ENCODE measurements at regions not wholly inside any gene's neighbourhood (a gene's known extent, or its start where the extent isn't known, plus 50 kb on each side); places are given as distances from the start of the nearest gene placed in this dataset.
"Not testable (repeated sequence)": the region's sequence is repeated elsewhere in the genome, so short reads cannot be mapped to it uniquely, and the experiment has no call there.

DNA sequence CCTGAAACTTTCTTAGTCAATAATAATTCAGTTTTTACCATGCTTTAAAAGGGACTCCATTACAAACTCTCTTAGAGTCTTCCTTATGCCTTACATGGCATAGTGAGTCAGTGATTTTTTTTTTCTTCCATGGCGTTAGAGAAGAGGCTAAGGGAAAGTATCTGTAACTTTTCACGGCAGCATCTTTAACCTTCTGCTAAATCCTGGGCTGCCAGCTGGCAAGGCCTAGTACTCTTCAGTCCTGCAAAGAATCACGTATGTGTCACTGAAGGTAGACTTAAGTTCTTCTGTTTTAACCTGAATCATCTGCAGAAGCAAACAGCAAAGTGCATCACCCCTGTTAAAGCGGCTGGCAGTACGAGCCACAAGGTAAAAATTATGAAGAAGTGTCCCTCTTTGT is 286.3 kb upstream of the FN1 start:
- H3K4me3 ChIP-seq (ENCODE audit: low read depth, low read length): no peak overlapping the region
- TF ChIP-seq, protein P1, sequence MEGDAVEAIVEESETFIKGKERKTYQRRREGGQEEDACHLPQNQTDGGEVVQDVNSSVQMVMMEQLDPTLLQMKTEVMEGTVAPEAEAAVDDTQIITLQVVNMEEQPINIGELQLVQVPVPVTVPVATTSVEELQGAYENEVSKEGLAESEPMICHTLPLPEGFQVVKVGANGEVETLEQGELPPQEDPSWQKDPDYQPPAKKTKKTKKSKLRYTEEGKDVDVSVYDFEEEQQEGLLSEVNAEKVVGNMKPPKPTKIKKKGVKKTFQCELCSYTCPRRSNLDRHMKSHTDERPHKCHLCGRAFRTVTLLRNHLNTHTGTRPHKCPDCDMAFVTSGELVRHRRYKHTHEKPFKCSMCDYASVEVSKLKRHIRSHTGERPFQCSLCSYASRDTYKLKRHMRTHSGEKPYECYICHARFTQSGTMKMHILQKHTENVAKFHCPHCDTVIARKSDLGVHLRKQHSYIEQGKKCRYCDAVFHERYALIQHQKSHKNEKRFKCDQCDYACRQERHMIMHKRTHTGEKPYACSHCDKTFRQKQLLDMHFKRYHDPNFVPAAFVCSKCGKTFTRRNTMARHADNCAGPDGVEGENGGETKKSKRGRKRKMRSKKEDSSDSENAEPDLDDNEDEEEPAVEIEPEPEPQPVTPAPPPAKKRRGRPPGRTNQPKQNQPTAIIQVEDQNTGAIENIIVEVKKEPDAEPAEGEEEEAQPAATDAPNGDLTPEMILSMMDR (IDR thresholded peaks at IDR 0.05; ENCODE audit: insufficient read depth, low read depth, low read length, missing control alignments): no peak
- DNase-seq (ENCODE audit: low read depth): no peak

DNA sequence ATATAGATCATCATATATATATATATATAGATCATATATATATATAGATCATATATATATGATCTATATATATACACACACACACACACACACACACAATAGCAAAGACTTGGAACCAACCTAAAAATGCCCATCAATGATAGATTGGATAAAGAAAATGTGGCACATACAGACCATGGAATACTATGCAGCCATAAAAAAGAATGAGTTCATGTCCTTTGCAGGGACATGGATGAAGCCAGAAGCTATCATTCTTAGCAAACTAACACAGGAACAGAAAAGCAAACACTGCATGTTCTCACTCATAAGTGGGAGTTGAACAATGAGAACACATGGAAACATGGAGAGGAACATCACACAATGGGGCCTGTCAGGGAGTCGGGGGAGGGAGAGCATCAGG is 285.6 kb upstream of the FN1 start:
- not testable (repeated sequence) for DNase-seq (ENCODE audit: low read depth); H3K4me3 ChIP-seq (ENCODE audit: low read depth, low read length)

DNA sequence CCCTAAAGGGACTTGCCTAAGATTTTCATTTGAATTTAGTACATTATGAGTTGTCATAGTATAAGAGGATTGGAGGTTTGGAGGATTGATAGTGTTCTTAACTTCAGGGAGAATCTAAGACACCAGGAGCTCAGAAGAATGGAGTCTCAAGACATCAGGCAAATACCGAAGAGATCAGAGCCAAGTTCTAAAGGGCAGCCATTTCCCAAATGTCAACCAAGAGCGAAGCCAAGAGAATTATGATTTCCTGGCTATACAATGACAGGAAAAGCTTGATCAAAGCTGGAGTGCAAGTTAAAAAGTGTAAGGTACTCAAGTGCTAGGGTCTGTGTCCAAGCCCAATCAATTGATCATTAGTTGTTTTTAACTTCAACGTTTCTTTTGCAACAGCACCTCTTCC is 283.0 kb upstream of the FN1 start:
- TF ChIP-seq, protein P1 (IDR thresholded peaks at IDR 0.05; ENCODE audit: insufficient read depth, low read depth, low read length, missing control alignments): no peak
- DNase-seq (ENCODE audit: low read depth): no peak
- no peak overlapping the region for H3K4me3 ChIP-seq (ENCODE audit: low read depth, low read length)

DNA sequence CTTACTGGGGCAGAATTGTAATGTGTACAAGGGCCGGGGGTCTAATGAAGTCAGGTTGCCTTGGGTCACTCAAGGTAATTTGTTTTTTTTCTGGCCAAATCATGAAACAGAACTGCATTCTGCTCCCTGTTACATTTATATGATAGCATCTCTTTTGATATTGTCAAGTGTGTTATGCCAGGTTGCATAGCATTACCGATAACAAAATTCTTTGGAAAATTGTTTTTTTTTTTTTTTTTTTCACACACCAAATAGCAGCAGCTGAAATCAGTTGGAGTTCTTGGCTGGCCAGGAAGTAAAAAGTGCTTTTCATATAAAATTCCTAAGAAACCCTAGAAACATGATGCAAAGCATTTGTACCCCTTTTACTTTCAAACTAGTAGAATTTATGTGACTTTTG is 282.6 kb upstream of the FN1 start:
- TF ChIP-seq, protein P1 (IDR thresholded peaks at IDR 0.05; ENCODE audit: insufficient read depth, low read depth, low read length, missing control alignments): no peak
- no peak for DNase-seq (ENCODE audit: low read depth)
- H3K4me3 ChIP-seq (ENCODE audit: low read depth, low read length): no peak overlapping the region

DNA sequence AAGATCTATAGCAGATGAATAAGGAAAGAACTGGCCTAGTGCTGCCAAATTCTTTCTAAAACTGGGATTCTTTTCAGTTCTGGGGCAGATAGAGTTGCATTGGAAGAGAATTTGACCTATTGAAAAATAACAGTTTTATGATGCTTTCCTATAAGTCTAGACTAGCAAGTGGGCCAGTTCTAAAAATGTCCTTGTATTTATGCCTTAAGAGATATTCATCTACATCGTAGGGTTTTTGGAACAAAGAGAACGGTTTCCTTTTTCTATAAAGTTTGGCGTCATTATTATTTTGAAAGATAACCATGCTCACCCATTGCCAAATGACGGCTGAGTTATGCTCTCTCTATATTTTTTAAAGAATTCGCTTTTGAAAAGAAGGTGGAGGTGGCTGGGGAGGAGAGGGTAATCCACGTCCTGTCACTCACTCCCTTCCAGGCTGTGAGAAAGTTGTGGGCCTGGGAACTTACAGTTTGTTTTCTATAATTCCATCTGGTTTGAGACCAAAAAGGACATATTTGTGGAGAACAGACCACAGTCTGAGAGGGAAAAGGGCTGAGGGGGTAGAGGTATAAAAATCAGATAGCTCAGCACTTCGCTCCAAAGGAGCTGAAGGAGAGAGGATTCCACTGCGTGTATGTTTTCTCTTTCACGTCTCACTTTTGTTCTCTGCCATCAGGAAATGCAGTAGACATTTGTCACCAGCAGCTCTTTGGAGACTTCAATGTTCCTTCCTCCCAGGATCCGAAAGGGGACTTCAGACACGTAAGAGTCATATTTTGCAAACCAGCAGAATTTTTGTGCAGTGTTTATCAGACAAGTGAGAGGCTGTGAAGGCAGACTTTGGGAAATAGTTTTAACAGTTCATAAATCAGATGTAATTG is 281.9 kb upstream of the FN1 start:
- no peak for DNase-seq (ENCODE audit: low read depth)
- TF ChIP-seq, protein P1 (IDR thresholded peaks at IDR 0.05; ENCODE audit: insufficient read depth, low read depth, low read length, missing control alignments): no peak
- H3K4me3 ChIP-seq (ENCODE audit: low read depth, low read length): no peak overlapping the region

DNA sequence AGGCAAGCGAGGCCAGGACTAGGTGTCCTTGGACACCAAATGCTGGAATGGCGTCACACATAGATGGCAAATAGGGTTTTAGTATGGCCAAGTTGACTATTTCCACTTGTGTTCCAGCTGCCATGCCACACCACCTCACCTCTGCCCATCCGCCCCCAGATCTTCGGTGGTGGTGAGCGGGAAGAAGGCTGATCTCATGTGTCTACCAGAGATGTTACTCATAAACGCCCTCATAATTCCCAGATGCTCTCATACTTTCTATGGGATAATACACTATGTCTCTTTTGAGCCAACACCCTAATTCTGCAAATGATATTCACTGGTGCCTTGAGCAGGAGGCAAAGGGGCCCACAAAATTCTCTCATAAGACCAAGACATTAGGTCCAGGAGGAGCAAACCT is 281.1 kb upstream of the FN1 start:
- H3K4me3 ChIP-seq (ENCODE audit: low read depth, low read length): no peak overlapping the region
- TF ChIP-seq, protein P1 (IDR thresholded peaks at IDR 0.05; ENCODE audit: insufficient read depth, low read depth, low read length, missing control alignments): no peak
- DNase-seq (ENCODE audit: low read depth): no peak

DNA sequence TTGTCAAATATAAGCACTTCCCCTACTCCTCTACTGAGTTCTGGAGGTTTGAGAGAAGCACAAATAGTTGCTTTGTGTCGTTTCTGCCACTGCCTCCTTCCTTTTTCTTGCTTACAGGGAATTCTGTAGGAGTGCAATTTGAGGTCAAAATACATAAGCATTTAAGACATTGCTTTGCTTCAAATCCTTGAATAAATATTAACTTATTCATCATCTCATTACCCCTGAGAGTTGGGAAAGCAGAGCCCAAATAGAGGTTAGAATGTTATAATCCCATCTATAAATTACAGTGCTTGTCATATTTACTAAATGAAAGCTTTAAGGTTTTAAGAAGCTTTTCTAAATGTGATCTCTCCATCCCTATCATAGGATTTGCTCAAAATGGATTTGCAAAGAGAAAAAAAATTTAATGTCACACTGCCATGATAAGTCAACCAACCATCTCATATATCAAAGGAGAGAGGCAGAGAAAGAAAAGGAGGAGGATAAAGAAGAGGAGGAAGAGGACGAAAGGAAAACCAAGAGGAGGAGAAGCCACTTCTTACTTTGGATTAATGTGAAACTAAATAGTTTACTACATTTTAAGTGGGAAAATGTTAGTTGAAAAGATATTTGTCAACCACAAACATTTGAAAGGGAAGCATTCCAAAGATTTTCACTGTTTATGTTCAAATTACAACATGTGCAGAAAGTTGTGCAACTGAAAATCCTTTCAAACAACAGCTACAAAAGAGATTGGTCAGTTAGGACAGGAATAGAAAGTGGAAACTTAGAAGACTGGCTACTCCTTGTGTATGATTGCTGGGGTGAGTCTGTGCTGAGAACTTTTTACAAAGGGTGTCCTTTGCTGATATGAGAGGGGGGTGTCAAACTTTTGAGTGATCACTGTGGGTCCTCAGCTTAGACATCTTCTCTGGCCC is 277.3 kb upstream of the FN1 start:
- TF ChIP-seq, protein P1 (IDR thresholded peaks at IDR 0.05; ENCODE audit: insufficient read depth, low read depth, low read length, missing control alignments): no peak
- DNase-seq (ENCODE audit: low read depth): no peak
- no peak overlapping the region for H3K4me3 ChIP-seq (ENCODE audit: low read depth, low read length)

Measured in GM12865 (cell line).